ENCODE measurements at regions not wholly inside any gene's neighbourhood (a gene's known extent, or its start where the extent isn't known, plus 50 kb on each side); places are given as distances from the start of the nearest gene placed in this dataset.

DNA sequence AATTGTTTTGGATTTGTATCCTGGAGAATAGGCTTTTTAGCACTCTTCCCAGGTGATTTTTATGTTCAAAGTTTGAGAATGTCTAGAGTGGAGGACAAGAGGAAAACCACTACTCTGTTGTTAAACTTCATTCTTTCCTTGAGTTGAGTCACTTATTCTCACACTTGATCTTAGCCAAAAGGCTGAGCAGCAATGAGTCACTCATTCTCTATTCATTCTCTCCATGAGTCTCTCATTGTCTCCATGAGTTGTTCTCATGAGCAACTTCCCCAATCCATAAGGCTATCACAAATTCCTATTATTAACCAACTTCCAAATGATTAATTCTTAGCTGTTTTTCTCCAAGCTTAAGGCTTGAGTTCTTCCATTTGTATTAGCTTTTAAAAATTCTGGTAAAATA lies 1393.3 kb downstream of the CDH8 start:
- TF ChIP-seq POLR2AphosphoS5 (IDR thresholded peaks at IDR 0.05; ENCODE audit: low read depth, low read length) (no peak), POLR2A (IDR thresholded peaks at IDR 0.05; ENCODE audit: low read depth, low read length) (no peak)

Measured in GM12892 (cell line).